HG03457 (cell line): ENCODE measurements at regions not wholly inside any gene's neighbourhood (a gene's known extent, or its start where the extent isn't known, plus 50 kb on each side); places are given as distances from the start of the nearest gene placed in this dataset.
"Not testable (repeated sequence)": the region's sequence is repeated elsewhere in the genome, so short reads cannot be mapped to it uniquely, and the experiment has no call there.

ENCODE experiments used
- ATAC-seq: cut with Tn5 transposase; IDR thresholded peaks from one replicate; pipeline ENCODE4 v1.9.1; 2021; ENCODE audit warnings: moderate number of reproducible peaks; ENCODE audit not compliant: unreplicated experiment

DNA sequence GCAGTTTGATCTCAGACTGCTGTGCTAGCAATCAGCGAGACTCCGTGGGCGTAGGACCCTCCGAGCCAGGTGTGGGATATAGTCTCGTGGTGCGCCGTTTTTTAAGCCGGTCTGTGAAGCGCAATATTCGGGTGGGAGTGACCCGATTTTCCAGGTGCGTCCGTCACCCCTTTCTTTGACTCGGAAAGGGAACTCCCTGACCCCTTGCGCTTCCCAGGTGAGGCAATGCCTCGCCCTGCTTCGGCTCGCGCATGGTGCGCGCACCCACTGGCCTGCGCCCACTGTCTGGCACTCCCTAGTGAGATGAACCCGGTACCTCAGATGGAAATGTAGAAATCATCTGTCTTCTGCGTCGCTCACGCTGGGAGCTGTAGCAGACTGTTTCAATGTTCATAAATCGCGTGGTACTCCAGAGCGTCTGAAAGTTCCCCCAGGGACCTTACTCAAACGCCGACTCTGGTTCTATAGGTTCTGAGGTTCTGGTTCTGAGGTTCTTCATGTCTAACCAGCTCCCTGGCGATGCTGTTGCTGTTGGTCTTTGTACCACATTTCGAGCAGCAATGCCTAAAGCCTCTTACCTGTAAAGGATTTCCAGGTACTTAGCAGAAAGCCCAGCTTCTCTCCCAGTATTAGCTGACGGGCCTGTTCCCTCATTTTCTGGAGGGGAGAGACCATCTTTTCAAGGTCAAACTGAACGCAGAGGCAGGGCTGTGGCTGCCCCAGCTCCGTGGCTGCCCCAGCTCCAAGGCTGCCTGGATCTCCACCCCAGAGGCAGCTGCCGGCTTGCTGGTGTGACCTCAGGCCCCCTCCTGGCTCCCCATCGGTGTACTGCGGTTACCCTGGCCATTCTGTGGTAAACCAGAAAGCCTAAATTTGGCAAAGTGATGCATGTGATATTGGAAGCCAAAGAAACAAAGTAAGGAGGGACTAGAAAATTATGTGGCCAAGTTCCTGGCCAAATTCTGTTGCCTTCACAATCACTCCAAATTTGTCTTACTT lies 207.9 kb downstream of the RAB11FIP2 start:
- ATAC-seq, result not testable (repeated sequence)

DNA sequence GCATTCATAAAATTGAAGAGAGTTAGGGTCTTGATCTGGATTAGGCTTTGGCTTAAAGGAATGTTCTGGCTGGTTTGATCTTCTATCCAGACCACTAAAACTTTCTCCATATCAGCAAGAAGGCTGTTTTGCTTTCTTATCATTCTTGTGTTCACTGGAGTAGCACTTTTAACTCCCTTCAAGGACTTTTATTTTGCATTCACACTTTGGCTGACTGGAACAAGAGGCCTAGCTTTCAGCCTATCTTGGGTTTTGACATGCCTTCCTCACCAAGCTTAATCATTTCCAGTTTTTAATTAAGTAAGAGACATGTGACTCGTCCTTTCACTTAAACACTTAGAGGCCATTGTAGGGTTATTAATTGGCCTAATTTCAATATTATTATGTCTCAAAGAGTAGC lies 190.3 kb downstream of the RAB11FIP2 start:
- not testable (repeated sequence) for ATAC-seq

GRCh38 chr10:117860135-117860534 lies 186.6 kb downstream of the RAB11FIP2 start:
- no peak for ATAC-seq

DNA sequence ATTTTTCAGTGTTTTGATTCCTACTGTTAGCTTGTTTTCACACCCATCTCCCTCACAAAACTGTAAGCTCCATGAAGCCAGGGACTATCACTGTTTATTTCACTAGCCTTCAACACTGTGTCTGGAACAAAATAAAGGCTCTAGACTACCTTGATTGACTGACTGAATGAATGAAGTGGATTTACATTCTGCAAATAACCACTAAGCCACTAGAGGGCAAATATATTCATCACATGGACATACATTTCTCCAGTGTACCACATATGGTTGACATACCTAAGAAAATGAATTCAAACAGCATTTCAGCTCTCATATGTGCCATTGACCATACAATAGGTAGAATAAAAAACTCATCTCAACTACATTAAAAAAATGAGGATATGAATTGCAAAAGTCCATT lies 185.9 kb downstream of the RAB11FIP2 start:
- no peak for ATAC-seq

DNA sequence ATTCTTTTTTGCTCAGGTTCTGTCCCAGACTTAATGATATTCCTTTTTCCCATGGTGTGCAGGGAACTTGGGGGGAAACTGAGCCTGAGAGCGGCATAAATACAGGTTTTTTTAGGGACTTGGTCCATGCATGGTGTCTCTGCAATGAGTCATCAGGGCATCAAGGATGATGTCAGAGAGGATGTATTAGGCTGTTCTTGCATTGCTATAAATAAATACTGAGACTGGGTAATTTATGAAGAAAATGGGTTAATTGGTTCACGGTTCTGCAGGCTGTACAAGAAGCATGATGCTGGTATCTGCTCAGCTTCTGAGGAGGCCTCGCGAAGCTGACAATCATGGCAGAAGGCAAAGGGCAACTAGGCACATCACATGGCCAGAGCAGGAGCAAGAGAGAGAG lies 185.4 kb downstream of the RAB11FIP2 start:
- ATAC-seq, result no peak

DNA sequence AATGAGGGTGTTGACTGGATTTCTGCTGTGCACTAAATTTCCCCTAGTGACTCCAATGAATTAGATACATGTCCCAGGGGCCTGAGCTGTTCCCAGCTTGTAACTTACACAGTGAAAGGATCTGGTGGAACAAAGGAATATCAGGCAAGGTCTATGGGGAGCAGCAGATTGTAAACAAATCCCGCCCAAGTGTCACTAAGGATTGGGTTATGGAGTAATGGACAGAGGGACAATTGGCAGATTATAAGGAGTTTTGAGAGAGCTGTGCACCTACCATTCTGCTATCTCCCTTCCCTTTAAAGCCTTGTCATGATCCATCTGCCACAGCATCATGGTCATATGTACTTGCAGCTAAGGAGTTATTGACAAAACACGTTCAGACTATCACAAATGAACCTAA lies 183.0 kb downstream of the RAB11FIP2 start:
- no peak for ATAC-seq

DNA sequence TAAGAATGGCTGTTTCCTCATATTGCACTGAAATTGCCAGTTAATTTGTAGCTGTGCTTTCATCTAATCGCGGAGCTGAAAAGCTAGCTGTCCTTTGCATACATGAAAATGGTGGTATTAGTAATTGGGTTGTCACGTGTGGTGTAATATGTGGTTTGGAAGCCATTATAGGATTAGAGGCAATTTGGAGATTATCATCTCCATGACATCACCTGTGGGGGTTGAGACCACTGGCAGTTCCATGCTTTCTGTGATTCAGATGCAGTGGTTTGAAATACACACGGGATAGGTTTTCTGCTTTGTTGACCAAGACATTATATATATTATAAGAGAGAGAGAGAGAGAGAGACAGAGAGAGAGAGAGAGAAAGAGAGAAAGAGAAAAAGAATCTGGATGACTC lies 180.8 kb downstream of the RAB11FIP2 start:
- no peak for ATAC-seq

DNA sequence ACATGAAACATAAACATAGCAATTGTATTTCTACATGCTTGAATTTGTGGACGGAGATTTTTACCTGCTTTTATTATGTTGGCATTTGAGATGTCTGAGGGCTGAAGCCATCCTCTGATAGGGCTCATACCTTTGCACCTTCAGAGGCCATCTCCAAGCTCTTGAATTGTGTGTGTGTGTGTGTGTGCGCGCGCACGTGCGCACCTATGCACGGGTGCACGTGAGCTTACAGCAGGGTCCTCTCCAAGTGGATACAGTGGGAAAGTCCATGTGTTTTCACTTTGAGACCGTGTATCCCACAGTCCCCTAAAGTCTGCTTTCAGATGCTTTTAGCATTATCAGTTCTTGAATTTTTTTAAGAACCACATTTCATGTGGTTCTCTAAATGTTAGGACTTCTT lies 178.6 kb downstream of the RAB11FIP2 start:
- ATAC-seq, result no peak

DNA sequence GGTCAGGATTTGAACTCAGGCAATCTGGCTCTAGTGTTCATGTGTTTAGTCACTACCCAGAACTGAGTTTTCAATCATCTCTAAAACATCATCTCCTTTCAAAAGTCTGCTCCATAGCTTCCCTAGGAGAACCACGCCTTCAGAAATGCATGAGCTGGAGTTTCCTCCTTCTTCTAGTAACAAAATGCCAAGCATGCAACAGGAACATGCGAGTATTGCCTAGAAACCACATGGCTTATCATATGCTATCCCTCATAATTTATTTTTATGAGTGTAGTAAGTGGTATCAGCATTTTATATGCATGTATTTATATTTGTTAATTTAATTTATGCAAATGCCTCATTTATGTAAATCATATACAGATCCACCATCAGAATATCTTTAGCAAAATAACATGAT lies 170.9 kb downstream of the RAB11FIP2 start:
- no peak for ATAC-seq

DNA sequence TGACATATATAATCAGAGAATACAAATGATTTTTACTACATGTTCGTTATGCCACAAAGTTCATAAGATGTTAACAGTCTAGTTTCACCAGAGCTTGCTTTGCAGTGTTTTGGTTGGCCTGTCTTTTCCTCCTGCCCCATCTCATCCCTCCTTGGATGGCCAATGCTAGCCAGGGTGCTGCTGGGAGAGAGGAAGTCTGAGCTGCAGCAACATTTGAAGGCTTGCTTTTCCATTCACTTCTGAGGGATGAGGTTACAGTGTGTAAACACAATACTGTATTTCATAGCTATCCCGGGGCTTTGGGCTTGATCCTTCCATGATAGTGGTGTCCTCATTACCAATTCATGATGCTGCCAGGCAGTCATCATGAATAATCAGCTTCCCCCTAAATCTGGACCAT lies 170.5 kb downstream of the RAB11FIP2 start:
- ATAC-seq, result no peak

DNA sequence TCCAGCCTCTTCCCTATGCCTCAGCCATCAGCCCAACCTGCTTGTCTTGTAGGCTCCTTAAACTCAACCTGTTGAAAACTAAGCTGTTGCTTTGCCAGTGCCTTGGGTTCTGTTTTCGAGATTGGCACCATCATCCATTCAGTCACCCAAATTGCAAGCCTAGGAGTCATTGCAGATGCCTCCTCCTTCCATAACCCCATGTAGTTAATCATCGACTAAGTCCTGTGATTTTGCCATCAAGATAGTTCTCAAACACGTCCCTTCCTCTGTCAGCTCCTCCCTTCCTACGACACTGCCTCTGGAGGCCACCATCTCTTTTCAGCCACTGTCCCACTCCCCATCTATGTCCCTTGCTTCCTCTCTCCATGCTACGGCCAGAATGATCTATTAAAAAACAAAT lies 168.1 kb downstream of the RAB11FIP2 start:
- ATAC-seq, result no peak

- ATAC-seq, result no peak
Measured at GRCh38 chr10:117884093-117884492, 162.6 kb downstream of the RAB11FIP2 start.

GRCh38 chr10:117884592-117884991 lies 162.1 kb downstream of the RAB11FIP2 start:
- no peak for ATAC-seq

GRCh38 chr10:117885206-117885829 lies 161.4 kb downstream of the RAB11FIP2 start:
- ATAC-seq, result no peak

- ATAC-seq, result no peak
Measured at GRCh38 chr10:117886766-117887165, 160.0 kb downstream of the RAB11FIP2 start.

DNA sequence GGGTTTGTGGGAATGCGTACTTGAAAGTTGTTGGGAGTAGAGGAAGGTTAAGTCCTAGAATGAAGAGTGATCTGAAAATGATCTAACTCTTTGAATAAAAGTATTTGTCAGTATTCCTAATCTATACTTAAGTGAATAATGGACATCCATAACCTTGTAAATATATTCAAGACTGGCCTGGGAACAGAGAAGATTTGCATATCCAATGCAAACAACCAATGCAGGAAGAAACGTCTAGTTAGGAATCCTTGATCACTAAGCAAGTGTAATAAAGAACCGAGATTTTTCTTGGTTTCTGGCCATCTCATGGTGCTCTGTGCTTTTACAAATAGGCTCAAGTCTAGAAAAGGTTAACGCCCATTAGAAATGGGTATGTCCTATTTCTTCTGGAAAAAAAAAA lies 157.1 kb downstream of the RAB11FIP2 start:
- no peak for ATAC-seq

DNA sequence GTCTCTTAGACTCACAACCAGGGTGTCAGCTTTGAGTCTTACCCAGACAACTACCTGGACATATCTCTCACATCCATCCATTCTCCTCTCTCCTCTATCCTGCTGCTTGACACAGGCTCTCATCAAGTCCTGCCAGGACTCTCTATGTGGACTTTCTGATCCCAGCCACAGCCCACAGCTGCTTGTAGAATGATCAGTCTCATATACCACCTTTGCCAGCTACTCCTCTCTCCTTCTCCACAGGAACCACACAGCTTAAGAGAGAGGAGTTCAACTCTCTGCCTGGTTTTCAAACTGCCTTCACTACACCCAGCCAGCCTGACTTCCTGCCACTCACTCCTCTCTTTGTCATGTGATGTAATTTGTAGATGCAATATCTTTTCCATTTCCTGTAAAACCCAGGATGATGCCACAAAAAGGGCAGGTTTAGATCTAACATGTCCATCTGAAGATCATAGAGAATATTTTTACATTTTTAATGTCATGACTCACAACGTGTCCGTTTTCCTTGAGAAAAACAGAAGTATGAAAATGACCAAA lies 154.0 kb downstream of the RAB11FIP2 start:
- no peak for ATAC-seq

DNA sequence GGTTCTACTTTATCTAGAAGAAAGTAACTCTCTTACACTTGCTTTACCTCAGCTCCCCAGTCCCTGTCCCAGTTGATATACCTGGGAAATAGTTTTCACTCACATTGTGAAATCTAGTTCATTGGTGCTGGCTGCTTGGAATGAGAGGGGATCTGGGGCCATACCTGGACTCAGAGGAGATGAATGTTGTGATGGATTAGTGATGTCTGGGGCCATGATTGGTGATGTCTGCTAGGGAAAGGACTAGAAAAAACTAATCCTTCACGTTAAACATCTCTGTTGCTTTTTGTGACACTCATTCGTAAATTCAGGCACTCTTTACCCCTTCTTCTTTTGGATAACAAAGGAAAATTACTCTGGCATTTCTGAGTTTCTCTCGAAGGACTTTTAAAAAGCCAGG lies 152.4 kb downstream of the RAB11FIP2 start:
- no peak for ATAC-seq

DNA sequence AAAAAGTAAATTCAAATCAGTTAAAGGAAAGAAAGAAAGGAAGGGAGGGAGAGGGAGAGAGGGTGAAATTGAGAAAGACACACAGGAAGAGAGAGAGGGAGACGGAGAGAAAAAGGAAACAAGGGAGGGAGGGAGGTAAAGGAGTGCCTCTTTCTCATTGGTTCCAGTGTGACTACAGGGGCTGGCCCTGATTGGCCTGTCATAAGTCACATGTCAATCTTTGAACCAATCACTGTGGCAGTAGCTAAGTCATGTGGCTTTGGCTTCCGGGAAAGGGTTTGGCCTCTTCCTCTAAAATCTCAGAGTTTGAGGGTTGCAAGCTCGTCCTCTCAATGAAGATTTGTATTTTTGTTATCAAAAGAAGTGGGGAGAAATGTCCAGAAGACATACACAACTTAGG lies 150.2 kb downstream of the RAB11FIP2 start:
- ATAC-seq, result no peak

GRCh38 chr10:117899181-117899683 lies 147.5 kb downstream of the RAB11FIP2 start:
- no peak for ATAC-seq

DNA sequence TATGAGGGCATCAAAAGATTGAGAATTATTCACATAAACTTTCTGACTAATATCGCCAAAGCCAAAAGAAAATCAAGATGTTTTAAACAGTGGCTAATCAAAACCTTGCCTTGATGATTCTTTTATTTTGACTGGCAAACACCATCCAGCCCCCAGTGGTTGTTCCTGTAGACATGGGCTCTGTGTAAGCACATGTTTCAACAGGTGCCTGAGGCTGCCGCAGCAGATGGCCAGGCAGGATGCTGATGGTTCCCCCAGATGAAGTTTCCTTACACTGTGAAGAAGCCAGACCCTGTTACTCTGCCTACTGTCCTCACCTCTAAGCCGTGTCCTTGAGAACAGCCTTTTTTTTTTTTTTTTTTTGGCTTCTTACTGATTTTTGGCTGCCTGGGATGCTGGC lies 146.5 kb downstream of the RAB11FIP2 start:
- no peak for ATAC-seq

DNA sequence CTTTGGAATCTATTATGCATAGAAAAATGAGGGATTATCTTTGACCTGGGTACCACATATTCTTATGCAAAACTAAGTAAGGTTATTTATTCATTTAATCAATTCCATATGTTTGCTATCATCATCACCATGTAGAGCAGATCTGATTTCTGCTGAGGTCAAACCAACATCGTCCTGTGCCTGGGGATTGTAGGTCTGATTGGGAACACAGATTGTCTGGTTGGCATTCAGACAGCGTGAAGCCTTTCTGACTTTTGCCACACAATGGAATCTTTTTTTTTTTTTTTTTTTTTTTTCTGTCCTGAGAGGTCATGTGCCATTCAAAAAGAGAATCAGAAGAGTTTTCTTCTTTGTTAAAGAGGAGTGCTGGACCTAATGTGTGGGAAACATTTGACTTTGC lies 142.9 kb downstream of the RAB11FIP2 start:
- ATAC-seq, result no peak
